Epithelial cell of esophagus (primary cell): ENCODE measurements at regions not wholly inside any gene's neighbourhood (a gene's known extent, or its start where the extent isn't known, plus 50 kb on each side); places are given as distances from the start of the nearest gene placed in this dataset.

Experiments used
- DNase-seq: peaks from one replicate; pipeline ENCODE4 v3.0.0; 2010; ENCODE audit warnings: low read depth
- H3K4me3 ChIP-seq: 2 replicates; pipeline ENCODE4 v1.5.1; 2011; ENCODE audit warnings: mild to moderate bottlenecking, low read length, control low read depth
- TF ChIP-seq, protein P1 (sequence below): IDR thresholded peaks from 2 replicates; pipeline ENCODE4 v1.5.1; 2011; ENCODE audit warnings: low read depth, mild to moderate bottlenecking, low read length, control low read depth, inconsistent platforms; ENCODE audit not compliant: insufficient read depth; ENCODE audit errors: missing control alignments

DNA sequence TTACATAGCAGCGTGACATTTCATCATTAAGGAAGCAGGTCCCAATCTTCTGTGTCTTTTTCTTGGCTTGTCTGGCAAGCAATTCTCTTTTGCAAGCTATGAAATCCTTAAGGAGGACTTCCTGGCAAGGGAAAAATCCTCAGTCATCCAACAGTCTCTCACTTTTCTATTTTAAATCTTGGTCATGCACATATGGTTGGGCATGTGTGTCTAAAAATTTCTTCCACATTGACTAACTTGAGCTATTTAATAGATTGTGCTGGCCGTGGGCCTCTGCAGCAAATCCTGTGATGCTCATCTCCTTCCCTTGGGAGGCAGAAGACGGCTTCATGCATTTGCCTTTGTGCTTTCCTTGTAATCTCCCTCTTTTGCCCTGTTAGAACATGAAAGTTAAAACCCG lies 634.3 kb upstream of the FANCL start:
- TF ChIP-seq, protein P1, sequence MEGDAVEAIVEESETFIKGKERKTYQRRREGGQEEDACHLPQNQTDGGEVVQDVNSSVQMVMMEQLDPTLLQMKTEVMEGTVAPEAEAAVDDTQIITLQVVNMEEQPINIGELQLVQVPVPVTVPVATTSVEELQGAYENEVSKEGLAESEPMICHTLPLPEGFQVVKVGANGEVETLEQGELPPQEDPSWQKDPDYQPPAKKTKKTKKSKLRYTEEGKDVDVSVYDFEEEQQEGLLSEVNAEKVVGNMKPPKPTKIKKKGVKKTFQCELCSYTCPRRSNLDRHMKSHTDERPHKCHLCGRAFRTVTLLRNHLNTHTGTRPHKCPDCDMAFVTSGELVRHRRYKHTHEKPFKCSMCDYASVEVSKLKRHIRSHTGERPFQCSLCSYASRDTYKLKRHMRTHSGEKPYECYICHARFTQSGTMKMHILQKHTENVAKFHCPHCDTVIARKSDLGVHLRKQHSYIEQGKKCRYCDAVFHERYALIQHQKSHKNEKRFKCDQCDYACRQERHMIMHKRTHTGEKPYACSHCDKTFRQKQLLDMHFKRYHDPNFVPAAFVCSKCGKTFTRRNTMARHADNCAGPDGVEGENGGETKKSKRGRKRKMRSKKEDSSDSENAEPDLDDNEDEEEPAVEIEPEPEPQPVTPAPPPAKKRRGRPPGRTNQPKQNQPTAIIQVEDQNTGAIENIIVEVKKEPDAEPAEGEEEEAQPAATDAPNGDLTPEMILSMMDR = no peak

DNA sequence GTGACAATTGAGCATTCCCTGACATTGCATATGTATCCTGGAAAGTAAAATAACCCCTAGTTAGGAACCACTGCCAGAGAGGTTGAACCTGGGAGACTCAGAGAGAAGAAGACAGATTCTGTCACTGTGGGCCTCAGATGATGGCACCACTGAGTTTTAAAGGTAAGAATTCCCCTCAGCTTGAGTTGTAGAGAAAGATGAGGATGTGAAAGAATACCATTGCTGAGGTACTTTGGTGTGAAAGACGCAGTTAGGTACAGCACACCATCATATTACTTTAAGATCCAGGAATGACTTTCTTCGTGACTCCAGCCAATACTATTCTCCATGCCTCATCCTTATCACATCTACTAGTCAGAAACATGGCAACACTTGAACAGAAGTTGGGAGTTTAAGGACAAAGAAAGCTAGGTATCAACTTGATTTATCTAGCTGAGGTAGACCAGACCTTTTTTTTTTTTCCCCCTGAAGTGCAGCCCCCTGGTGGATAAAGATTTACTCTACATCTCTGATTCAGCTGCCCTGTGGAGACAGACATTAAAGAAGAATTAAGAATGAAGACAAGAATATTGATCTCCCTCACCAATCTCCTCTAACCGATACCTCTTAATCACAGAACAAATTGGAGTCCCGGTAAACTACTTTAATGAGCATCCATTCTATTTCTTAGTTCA lies 630.5 kb upstream of the FANCL start:
- peak; percentile 4 for DNase-seq
- TF ChIP-seq, protein P1 = peak; percentile 20
- no peak overlapping the region for H3K4me3 ChIP-seq

More for the DNA sequence above, 634.3 kb upstream of the FANCL start:
- no peak overlapping the region for H3K4me3 ChIP-seq
- DNase-seq = no peak

DNA sequence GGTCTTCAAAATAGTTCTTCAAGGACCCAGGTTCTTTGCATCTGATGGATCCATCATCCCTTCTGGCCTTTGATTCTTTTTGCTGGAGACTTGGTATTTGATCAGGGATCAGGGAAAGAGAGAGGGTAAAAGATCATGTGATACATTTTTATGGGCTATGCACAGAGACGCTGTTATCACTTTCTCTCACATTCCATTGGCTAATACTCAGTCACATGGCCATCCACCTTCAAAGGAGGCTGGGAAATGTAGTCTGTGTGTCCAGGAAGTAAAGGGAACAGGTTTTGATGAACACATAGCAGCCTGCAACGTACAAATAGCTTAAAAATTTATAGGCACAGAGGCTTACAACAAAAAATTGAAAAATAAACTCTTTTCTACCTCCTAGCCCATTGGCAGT lies 629.6 kb upstream of the FANCL start:
- H3K4me3 ChIP-seq = no peak overlapping the region
- TF ChIP-seq, protein P1 = no peak
- DNase-seq = peak; percentile 20

- no peak overlapping the region for H3K4me3 ChIP-seq
- TF ChIP-seq, protein P1 = no peak
- no peak for DNase-seq
Measured at GRCh38 chr2:58866946-58867345, 625.8 kb upstream of the FANCL start.

DNA sequence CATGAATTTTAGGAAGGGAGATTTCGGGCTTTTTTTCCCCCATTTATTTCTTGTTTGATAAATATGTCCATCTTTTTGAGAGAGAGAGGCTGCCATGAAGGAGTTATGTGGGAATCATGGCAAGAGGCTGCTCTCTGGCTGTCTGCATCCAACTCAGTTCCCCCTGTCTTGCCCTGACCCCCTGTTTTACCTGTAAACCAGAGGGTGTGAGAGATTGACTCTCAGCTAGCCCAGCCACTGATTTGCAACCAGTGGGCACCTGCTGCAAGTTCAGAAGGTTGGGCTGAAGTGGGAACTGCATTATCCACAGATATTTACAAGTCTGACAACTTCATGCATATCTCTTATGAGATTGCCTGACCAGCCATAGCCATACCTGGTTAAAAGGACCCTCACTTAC lies 625.4 kb upstream of the FANCL start:
- DNase-seq = no peak
- TF ChIP-seq, protein P1 = no peak

DNA sequence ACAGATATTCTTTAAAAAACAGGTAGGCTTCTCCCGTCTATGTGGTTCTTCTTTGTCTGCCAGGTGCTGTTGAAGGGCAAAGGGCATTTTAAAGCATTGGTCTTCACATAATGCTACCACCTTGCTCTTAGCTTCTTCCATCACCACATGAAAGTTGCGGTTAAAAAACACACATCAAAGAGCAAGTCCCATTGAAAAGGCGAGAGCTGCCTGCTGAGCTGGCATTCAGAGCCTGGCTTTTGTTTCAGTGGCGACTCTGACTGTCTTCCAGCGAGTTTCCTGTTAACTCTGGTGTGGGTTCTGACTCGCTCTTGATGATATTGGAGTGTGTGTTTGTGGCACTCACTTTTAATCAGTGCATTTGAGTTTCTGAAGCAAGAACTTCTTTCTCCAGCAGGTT lies 624.9 kb upstream of the FANCL start:
- no peak overlapping the region for H3K4me3 ChIP-seq
- TF ChIP-seq, protein P1 = no peak
- DNase-seq = peak; percentile 2

More for the DNA sequence above, 625.4 kb upstream of the FANCL start:
- H3K4me3 ChIP-seq = no peak overlapping the region

- H3K4me3 ChIP-seq = no peak overlapping the region
- TF ChIP-seq, protein P1 = no peak
- DNase-seq = no peak
Measured at GRCh38 chr2:58865436-58865835, 624.3 kb upstream of the FANCL start.
